ENCODE measurements at regions not wholly inside any gene's neighbourhood (a gene's known extent, or its start where the extent isn't known, plus 50 kb on each side); places are given as distances from the start of the nearest gene placed in this dataset.

GRCh38 chrX:127571834-127572233, 480.4 kb downstream of the ACTRT1 start:
- TF ChIP-seq ZNF785 (tag by site-specific recombination; IDR thresholded peaks at IDR 0.05) (no peak), ZFP41 (tag by site-specific recombination; IDR thresholded peaks at IDR 0.05; ENCODE audit: borderline replicate concordance) (no peak), REST (tag by site-specific recombination; IDR thresholded peaks at IDR 0.05) (no peak), ZNF561 (tag by site-specific recombination; IDR thresholded peaks at IDR 0.05; ENCODE audit: borderline replicate concordance) (no peak), ZNF423 (tag by site-specific recombination; IDR thresholded peaks at IDR 0.05) (no peak), ZNF394 (tag by site-specific recombination; IDR thresholded peaks at IDR 0.05; ENCODE audit: borderline replicate concordance) (no peak), ZNF571 (tag by site-specific recombination; IDR thresholded peaks at IDR 0.05) (no peak), ZNF791 (tag by site-specific recombination; IDR thresholded peaks at IDR 0.05) (no peak), ZNF488 (tag by site-specific recombination; IDR thresholded peaks at IDR 0.05) (no peak), ZNF202 (tag by site-specific recombination; IDR thresholded peaks at IDR 0.05; ENCODE audit: borderline replicate concordance) (no peak), KLF10 (tag by site-specific recombination; IDR thresholded peaks at IDR 0.05) (no peak), BCL6B (tag by site-specific recombination; IDR thresholded peaks at IDR 0.05) (no peak), ZNF112 (tag by site-specific recombination; IDR thresholded peaks at IDR 0.05) (no peak), ZNF580 (tag by site-specific recombination; IDR thresholded peaks at IDR 0.05) (no peak), ZNF670 (tag by site-specific recombination; IDR thresholded peaks at IDR 0.05; ENCODE audit: low read depth) (no peak), ZNF558 (tag by site-specific recombination; IDR thresholded peaks at IDR 0.05) (no peak), GLI2 (tag by site-specific recombination; IDR thresholded peaks at IDR 0.05; ENCODE audit: borderline replicate concordance, low read depth) (no peak), KLF1 (tag by site-specific recombination; IDR thresholded peaks at IDR 0.05) (no peak), ZNF707 (tag by site-specific recombination; IDR thresholded peaks at IDR 0.05) (no peak)
- H3K4me1 ChIP-seq (ENCODE audit: control insufficient read depth, insufficient read depth, low read length): no peaks in the 10 kb centered on the region
- no peaks in the 10 kb centered on the region for H3K36me3 ChIP-seq (ENCODE audit: control insufficient read depth in 2 of 2, insufficient read depth in 1 of 2, low read length in 2 of 2)
- H3K9me3 ChIP-seq (ENCODE audit: control insufficient read depth, insufficient read depth, low read depth, low read length): no peaks in the 10 kb centered on the region
- no peak overlapping the region for H3K4me3 ChIP-seq (ENCODE audit: low read depth, low read length)
- no peak overlapping the region for H3K27ac ChIP-seq (ENCODE audit: extremely low read depth, low read depth, low read length)
- ChIA-PET POLR2A (no interaction called here), CTCF (no interaction called here)

GRCh38 chrX:127570276-127570675, 481.9 kb downstream of the ACTRT1 start:
- Histone ChIP-seq H3K27ac (ENCODE audit: extremely low read depth, low read depth, low read length) (no peak overlapping the region), H3K9me3 (ENCODE audit: control insufficient read depth, insufficient read depth, low read depth, low read length) (no peaks in the 10 kb centered on the region), H3K4me1 (ENCODE audit: control insufficient read depth, insufficient read depth, low read length) (no peaks in the 10 kb centered on the region), H3K4me3 (ENCODE audit: low read depth, low read length) (no peak overlapping the region), H3K36me3 (ENCODE audit: control insufficient read depth in 2 of 2, insufficient read depth in 1 of 2, low read length in 2 of 2) (no peaks in the 10 kb centered on the region)
- CTCF ChIA-PET: no interaction called here
- POLR2A ChIA-PET: no interaction called here
- no peak for TF ChIP-seq TCF7L2 (IDR thresholded peaks at IDR 0.05; ENCODE audit: borderline replicate concordance, low read depth, low read length)
- TF ChIP-seq ZNF664 (tag by site-specific recombination; IDR thresholded peaks at IDR 0.05): no peak
- no peak for TF ChIP-seq ZBTB26 (tag by site-specific recombination; optimal IDR thresholded peaks at IDR 0.05)
- TF ChIP-seq ZNF248 (tag by site-specific recombination; IDR thresholded peaks at IDR 0.05): no peak
- no peak for TF ChIP-seq CTCF (tag by site-specific recombination; IDR thresholded peaks at IDR 0.05)
- no peak for TF ChIP-seq ZNF423 (tag by site-specific recombination; IDR thresholded peaks at IDR 0.05)
- TF ChIP-seq ZNF404 (tag by site-specific recombination; IDR thresholded peaks at IDR 0.05): no peak
- no peak for TF ChIP-seq ZFP37 (tag by site-specific recombination; IDR thresholded peaks at IDR 0.05)
- no peak for TF ChIP-seq ZNF768 (tag by site-specific recombination; IDR thresholded peaks at IDR 0.05)
- no peak for TF ChIP-seq ZNF596 (tag by site-specific recombination; IDR thresholded peaks at IDR 0.05)
- no peak for TF ChIP-seq ZNF677 (tag by site-specific recombination; IDR thresholded peaks at IDR 0.05)
